ENCODE measurements at regions not wholly inside any gene's neighbourhood (a gene's known extent, or its start where the extent isn't known, plus 50 kb on each side); places are given as distances from the start of the nearest gene placed in this dataset.

GRCh38 chr10:4267086-4267773, 482.2 kb upstream of the KLF6 start:
- DNase-seq (ENCODE audit: low read depth in 1 of 2, low spot score in 2 of 2) = no peak
- no peak overlapping the region for H3K27ac ChIP-seq
- H3K27me3 ChIP-seq (replicated peaks) = no peaks in the 10 kb centered on the region
- H3K4me1 ChIP-seq (replicated peaks) = peaks cover 12% of the 10 kb centered on the region
- no peaks in the 10 kb centered on the region for H3K36me3 ChIP-seq
- H3K9me3 ChIP-seq (replicated peaks) = no peaks in the 10 kb centered on the region
- H3K4me3 ChIP-seq = no peak overlapping the region

- H3K4me3 ChIP-seq = no peak overlapping the region
- H3K36me3 ChIP-seq = no peaks in the 10 kb centered on the region
- DNase-seq (ENCODE audit: low read depth in 1 of 2, low spot score in 2 of 2) = no peak
- H3K27ac ChIP-seq = no peak overlapping the region
- H3K27me3 ChIP-seq (replicated peaks) = no peaks in the 10 kb centered on the region
- H3K4me1 ChIP-seq (replicated peaks) = peaks cover 12% of the 10 kb centered on the region
- no peaks in the 10 kb centered on the region for H3K9me3 ChIP-seq (replicated peaks)
Observed at GRCh38 chr10:4266416-4267085, 481.5 kb upstream of the KLF6 start.

DNA sequence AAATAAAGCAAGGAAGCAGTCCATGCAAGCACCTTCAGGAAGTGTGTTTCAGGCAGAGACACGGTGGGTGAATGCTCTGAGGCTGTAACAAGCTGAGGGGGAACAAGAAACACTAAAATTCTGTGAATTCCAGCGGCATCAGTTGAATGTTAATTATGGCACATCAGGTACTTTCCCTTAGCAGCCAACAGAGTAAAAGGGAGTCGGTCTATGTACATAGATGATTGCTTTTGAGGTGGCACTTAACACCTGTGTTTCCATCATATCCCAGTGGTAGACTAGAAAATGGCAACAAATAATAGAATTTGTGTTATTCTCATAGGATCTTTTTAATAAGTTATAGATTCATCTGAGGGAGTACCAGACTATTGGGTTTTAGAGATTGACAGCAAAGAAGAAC, 481.0 kb upstream of the KLF6 start:
- no peaks in the 10 kb centered on the region for H3K9me3 ChIP-seq (replicated peaks)
- no peak overlapping the region for H3K27ac ChIP-seq
- peaks cover 12% of the 10 kb centered on the region for H3K4me1 ChIP-seq (replicated peaks)
- H3K4me3 ChIP-seq = no peak overlapping the region
- H3K27me3 ChIP-seq (replicated peaks) = no peaks in the 10 kb centered on the region
- DNase-seq (ENCODE audit: low read depth in 1 of 2, low spot score in 2 of 2) = no peak
- no peaks in the 10 kb centered on the region for H3K36me3 ChIP-seq

- H3K4me3 ChIP-seq = no peak overlapping the region
- H3K4me1 ChIP-seq (replicated peaks) = no peaks in the 10 kb centered on the region
- no peaks in the 10 kb centered on the region for H3K27me3 ChIP-seq (replicated peaks)
- no peaks in the 10 kb centered on the region for H3K36me3 ChIP-seq
- no peaks in the 10 kb centered on the region for H3K9me3 ChIP-seq (replicated peaks)
- no peak for DNase-seq (ENCODE audit: low read depth in 1 of 2, low spot score in 2 of 2)
- H3K27ac ChIP-seq = no peak overlapping the region
Observed at GRCh38 chr10:4264209-4264865, 479.3 kb upstream of the KLF6 start.

DNA sequence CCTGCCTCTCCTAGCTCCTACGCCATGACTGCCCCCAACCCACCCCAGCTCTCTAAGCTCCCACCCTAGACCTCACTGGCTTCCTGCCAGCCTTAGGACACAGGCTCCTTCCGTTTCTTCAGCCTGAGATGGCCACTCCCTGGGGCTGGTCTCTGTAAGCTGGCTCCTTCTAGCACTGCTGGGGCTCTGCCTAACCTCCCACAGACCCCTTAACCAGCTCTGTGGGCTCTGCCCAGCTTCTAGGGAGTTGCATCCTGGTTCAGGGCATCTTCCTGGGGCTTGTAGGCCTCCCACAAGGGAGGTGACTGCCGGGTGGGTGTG, 478.6 kb upstream of the KLF6 start:
- no peaks in the 10 kb centered on the region for H3K36me3 ChIP-seq
- no peak overlapping the region for H3K4me3 ChIP-seq
- no peaks in the 10 kb centered on the region for H3K27me3 ChIP-seq (replicated peaks)
- DNase-seq (ENCODE audit: low read depth in 1 of 2, low spot score in 2 of 2) = no peak
- no peaks in the 10 kb centered on the region for H3K4me1 ChIP-seq (replicated peaks)
- H3K27ac ChIP-seq = no peak overlapping the region
- no peaks in the 10 kb centered on the region for H3K9me3 ChIP-seq (replicated peaks)

DNA sequence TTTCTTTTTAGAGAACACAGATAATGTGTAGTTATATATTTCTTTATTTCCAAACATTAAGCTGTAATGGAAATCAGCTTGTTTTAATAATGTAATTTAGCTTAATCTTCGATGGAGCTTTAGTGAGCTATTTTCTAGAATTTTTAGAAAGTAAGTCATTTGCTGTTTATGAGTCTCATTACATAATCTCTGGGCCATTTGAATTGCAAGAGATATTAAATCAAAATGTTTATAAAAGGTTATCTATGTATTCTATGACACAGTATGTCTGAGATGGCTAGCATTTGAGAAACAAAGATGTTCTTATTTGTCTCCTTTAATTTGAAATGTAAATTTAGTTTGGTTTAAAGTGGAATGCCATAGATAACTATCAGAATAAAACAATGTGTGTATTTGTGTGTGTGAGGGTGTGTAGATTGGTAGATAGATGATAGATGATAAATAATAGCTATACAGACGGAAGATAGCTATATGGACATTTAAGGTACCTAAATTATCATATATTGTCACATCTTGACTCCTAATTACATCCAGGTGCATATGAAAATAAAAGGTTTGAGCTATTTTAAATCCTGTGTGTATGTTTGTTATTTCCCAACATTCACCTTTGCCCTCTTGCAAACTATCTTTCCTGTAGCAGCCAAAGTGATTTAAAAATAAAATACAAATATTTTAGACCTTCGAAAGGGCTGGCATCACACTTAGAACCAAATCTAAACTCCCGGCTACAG, 478.0 kb upstream of the KLF6 start:
- Histone ChIP-seq H3K4me1 (replicated peaks) (no peaks in the 10 kb centered on the region), H3K36me3 (no peaks in the 10 kb centered on the region), H3K27ac (no peak overlapping the region), H3K9me3 (replicated peaks) (no peaks in the 10 kb centered on the region), H3K4me3 (no peak overlapping the region), H3K27me3 (replicated peaks) (no peaks in the 10 kb centered on the region)
- DNase-seq (ENCODE audit: low read depth in 1 of 2, low spot score in 2 of 2) = no peak

DNA sequence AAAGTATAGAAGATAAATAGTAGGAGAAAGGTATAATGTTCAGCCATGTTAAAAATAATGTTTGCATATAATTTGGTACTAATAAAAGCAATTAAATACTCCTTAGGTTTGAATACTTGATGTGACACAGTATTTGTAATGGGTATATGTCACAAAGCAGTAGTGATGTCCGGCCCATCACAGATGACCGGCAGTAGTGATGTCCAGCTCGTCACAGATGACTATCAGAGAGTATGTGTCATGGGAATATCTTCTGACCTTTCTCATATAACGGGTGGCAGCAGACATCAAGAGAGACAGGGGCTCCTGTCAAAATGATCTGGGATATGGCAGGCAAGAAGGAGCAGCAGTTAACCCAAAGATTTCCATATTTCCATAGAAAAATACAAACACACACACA, 477.4 kb upstream of the KLF6 start:
- Histone ChIP-seq H3K4me3 (no peak overlapping the region), H3K36me3 (no peaks in the 10 kb centered on the region), H3K27me3 (replicated peaks) (no peaks in the 10 kb centered on the region), H3K27ac (no peak overlapping the region), H3K9me3 (replicated peaks) (no peaks in the 10 kb centered on the region), H3K4me1 (replicated peaks) (no peaks in the 10 kb centered on the region)
- DNase-seq (ENCODE audit: low read depth in 1 of 2, low spot score in 2 of 2) = no peak

DNA sequence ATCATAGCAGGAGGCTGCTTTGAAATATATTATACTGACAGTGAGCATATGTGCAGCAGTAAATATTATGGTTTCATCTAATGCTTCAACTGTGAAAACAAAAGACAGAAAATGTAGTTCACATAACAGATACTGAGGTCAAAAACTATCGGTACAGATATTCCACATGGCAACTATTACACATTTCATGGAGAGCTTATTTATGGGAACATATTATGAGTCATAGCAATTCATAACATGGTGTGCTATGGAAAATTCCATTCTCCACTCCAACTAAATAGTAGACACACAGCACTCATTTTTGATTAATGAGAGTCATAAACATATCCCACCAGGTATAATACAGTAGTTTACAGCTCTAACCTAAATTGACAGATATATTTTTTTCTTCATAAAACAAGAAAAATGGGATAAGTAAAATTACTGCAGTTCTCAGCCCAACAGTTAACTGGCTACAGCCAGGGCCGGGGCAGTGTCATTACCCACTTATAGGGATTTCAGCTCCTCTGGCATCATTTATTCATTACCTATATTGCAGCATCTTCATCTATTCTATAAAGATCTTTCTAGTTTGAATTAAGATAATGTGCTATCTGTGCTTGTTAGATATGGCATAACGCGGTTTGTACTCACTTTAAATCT, 475.6 kb upstream of the KLF6 start:
- Histone ChIP-seq H3K9me3 (replicated peaks) (no peaks in the 10 kb centered on the region), H3K27ac (no peak overlapping the region), H3K27me3 (replicated peaks) (no peaks in the 10 kb centered on the region), H3K4me3 (no peak overlapping the region), H3K4me1 (replicated peaks) (no peaks in the 10 kb centered on the region), H3K36me3 (no peaks in the 10 kb centered on the region)
- DNase-seq (ENCODE audit: low read depth in 1 of 2, low spot score in 2 of 2) = no peak

GRCh38 chr10:4257939-4258465, 473.0 kb upstream of the KLF6 start:
- DNase-seq (ENCODE audit: low read depth in 1 of 2, low spot score in 2 of 2) = no peak
- Histone ChIP-seq H3K27ac (no peak overlapping the region), H3K27me3 (replicated peaks) (no peaks in the 10 kb centered on the region), H3K9me3 (replicated peaks) (no peaks in the 10 kb centered on the region), H3K36me3 (no peaks in the 10 kb centered on the region), H3K4me1 (replicated peaks) (no peaks in the 10 kb centered on the region), H3K4me3 (no peak overlapping the region)

DNA sequence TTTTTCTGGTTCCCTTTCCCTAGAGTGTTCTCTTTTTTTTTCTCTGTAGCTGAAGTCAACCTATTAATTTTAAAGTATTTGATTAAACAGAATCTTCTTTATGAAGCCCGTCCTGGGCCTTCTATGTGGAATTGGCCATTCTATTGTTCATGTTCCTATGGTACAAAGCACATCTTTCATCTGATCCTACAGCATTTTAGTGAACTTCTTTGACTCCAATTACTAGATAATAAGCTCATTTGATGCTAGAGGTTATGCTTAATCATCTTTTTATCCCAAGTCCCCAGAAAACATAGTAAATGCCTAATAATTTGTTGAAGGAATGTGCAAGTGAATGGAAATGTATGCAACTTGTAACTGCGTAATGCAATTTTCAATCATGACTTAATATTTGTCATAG, 472.0 kb upstream of the KLF6 start:
- DNase-seq (ENCODE audit: low read depth in 1 of 2, low spot score in 2 of 2) = no peak
- no peaks in the 10 kb centered on the region for H3K36me3 ChIP-seq
- H3K9me3 ChIP-seq (replicated peaks) = no peaks in the 10 kb centered on the region
- H3K27me3 ChIP-seq (replicated peaks) = no peaks in the 10 kb centered on the region
- H3K27ac ChIP-seq = no peak overlapping the region
- H3K4me1 ChIP-seq (replicated peaks) = no peaks in the 10 kb centered on the region
- H3K4me3 ChIP-seq = no peak overlapping the region

DNA sequence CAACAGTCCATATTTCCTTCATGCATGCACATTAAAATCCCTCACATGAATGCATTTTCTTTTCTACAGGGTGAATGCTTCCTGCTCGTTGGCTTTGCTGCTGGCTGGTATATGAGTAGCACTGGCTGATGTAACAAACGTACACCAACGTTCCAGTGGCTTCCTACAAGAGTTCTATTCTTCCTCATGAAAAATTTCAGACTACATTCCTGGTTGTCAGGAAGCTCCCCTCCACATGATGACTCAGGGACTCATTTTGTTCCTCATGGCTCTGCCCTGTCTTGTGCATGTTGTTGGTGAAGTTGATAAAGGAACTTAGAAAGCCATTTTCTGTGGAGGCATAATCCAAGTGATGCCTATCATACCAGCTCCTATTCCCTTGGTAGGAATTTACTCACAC, 470.7 kb upstream of the KLF6 start:
- no peaks in the 10 kb centered on the region for H3K4me1 ChIP-seq (replicated peaks)
- no peaks in the 10 kb centered on the region for H3K36me3 ChIP-seq
- H3K27me3 ChIP-seq (replicated peaks) = no peaks in the 10 kb centered on the region
- H3K27ac ChIP-seq = no peak overlapping the region
- no peak for DNase-seq (ENCODE audit: low read depth in 1 of 2, low spot score in 2 of 2)
- no peaks in the 10 kb centered on the region for H3K9me3 ChIP-seq (replicated peaks)
- no peak overlapping the region for H3K4me3 ChIP-seq

DNA sequence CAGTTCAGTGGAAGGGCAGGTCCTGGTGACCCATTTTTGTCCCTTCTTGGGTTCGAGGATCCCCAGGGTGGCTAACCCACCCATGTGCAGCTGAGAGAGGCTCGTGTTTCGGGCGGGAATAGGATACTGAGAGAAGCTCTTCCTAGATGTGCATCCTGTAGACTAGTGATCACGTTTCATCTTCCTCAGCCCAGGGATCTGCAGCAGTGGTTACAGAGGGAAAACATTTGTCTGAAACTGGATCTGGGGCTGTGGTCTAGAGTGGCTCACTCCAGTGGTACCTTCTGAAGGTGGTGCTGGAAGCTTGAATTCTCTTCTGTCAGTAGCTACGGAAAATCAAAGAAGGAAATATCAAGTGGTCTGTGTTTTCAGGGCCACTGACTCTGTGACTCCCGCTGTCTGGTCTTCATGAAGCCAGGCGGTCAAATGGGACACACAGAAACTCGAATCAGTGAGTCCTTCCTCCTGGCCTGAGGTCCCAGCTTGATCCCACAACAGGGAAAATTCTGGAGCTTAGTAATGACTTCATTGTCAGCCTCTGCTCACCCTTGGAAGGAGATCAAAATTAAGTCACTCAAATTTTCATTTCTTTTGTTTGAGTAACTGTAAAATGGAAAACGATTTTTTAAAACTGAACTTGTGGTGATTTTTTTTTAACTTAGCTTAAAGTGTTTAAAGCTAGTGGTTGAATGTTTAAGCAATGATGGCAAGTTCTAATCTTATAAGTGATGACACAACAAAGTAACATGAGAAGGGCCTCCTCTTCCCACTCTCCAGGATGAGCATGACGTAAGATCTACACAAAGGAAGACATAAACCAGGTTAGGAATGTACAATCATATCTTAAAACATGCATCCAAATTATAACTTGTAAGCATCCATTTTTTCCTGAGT, 469.3 kb upstream of the KLF6 start:
- Histone ChIP-seq H3K36me3 (no peaks in the 10 kb centered on the region), H3K27ac (no peak overlapping the region), H3K9me3 (replicated peaks) (0 out of 2 replicates have a peak, but pooled peaks cover 4% of the 10 kb centered on the region), H3K27me3 (replicated peaks) (no peaks in the 10 kb centered on the region), H3K4me1 (replicated peaks) (peaks cover 10% of the 10 kb centered on the region), H3K4me3 (no peak overlapping the region)
- no peak for DNase-seq (ENCODE audit: low read depth in 1 of 2, low spot score in 2 of 2)

DNA sequence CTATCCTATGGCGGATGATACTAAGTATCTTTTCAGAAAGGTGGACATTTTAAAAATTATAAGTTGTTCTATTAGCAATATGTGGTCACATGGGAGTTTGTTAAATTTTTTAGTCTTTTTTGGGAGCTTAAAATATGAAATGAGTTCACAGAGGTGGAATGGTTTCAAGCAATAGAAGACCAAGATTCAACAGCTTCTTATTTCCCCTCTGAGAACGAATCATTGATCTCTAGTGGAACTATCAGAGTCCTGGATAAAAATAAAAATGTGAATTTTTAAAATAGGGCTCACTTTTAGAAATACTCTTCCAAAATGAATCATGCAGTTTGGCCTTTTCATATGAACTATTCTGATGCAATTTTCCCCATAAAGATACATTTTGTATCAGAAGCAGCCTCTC, 467.7 kb upstream of the KLF6 start:
- Histone ChIP-seq H3K27ac (no peak overlapping the region), H3K9me3 (replicated peaks) (0 out of 2 replicates have a peak, but pooled peaks cover 4% of the 10 kb centered on the region), H3K4me1 (replicated peaks) (peaks cover 10% of the 10 kb centered on the region), H3K4me3 (no peak overlapping the region), H3K36me3 (no peaks in the 10 kb centered on the region), H3K27me3 (replicated peaks) (no peaks in the 10 kb centered on the region)
- DNase-seq (ENCODE audit: low read depth in 1 of 2, low spot score in 2 of 2) = no peak
